Stimulated activated CD8-positive, alpha-beta memory T cell treated with anti-CD3 and anti-CD28 coated beads, Interleukin-2, amount 100 ng/mL, for 48 hours (primary cell): ENCODE measurements at regions not wholly inside any gene's neighbourhood (a gene's known extent, or its start where the extent isn't known, plus 50 kb on each side); places are given as distances from the start of the nearest gene placed in this dataset.
"Not testable (repeated sequence)": the region's sequence is repeated elsewhere in the genome, so short reads cannot be mapped to it uniquely, and the experiment has no call there.

Experiments used
- DNase-seq, 2 donors: peaks; one replicate each; pipeline ENCODE4 v3.0.0-alpha.2; 2020; ENCODE audit warnings: low read depth in 2 of 2

- no peak for DNase-seq
These were observed 811.1 kb downstream of the DIAPH3 start for GRCh38 chr13:59352600-59352999.

- no peak for DNase-seq
These were observed 808.9 kb downstream of the DIAPH3 start for GRCh38 chr13:59354665-59355369.

GRCh38 chr13:59356607-59357006 is 807.1 kb downstream of the DIAPH3 start:
- no peak for DNase-seq

- DNase-seq = no peak
These were observed 805.7 kb downstream of the DIAPH3 start for GRCh38 chr13:59358014-59358413.

GRCh38 chr13:59360108-59360507 is 803.6 kb downstream of the DIAPH3 start:
- DNase-seq = no peak

- no peak for DNase-seq
These were observed 802.8 kb downstream of the DIAPH3 start for GRCh38 chr13:59360916-59361315.

- no peak for DNase-seq
These were observed 800.4 kb downstream of the DIAPH3 start for GRCh38 chr13:59363313-59363712.

- DNase-seq = no peak
These were observed 799.8 kb downstream of the DIAPH3 start for GRCh38 chr13:59363947-59364346.

- no peak for DNase-seq
These were observed 799.1 kb downstream of the DIAPH3 start for GRCh38 chr13:59364641-59365085.

GRCh38 chr13:59367467-59367866 is 796.3 kb downstream of the DIAPH3 start:
- DNase-seq = no peak

GRCh38 chr13:59367904-59368303 is 795.8 kb downstream of the DIAPH3 start:
- no peak for DNase-seq

GRCh38 chr13:59368693-59369092 is 795.0 kb downstream of the DIAPH3 start:
- no peak for DNase-seq

GRCh38 chr13:59371229-59371628 is 792.5 kb downstream of the DIAPH3 start:
- DNase-seq = no peak

- no peak for DNase-seq
These were observed 790.4 kb downstream of the DIAPH3 start for GRCh38 chr13:59373341-59373740.

- no peak for DNase-seq
These were observed 789.0 kb downstream of the DIAPH3 start for GRCh38 chr13:59374691-59375090.

- no peak for DNase-seq
These were observed 779.6 kb downstream of the DIAPH3 start for GRCh38 chr13:59384154-59384553.

GRCh38 chr13:59391696-59392095 is 772.0 kb downstream of the DIAPH3 start:
- DNase-seq = peak; percentile 7 to 13

- DNase-seq = no peak
These were observed 771.4 kb downstream of the DIAPH3 start for GRCh38 chr13:59392328-59392727.

GRCh38 chr13:59394496-59394895 is 769.2 kb downstream of the DIAPH3 start:
- no peak for DNase-seq

GRCh38 chr13:59398127-59398526 is 765.6 kb downstream of the DIAPH3 start:
- DNase-seq = no peak

- DNase-seq = no peak
These were observed 765.1 kb downstream of the DIAPH3 start for GRCh38 chr13:59398661-59399060.

GRCh38 chr13:59399513-59399912 is 764.2 kb downstream of the DIAPH3 start:
- no peak for DNase-seq

GRCh38 chr13:59404331-59404730 is 759.4 kb downstream of the DIAPH3 start:
- no peak for DNase-seq

- DNase-seq = not testable (repeated sequence)
These were observed 756.5 kb downstream of the DIAPH3 start for GRCh38 chr13:59407251-59407650.
